Lung (tissue), 11 donors: ENCODE measurements at regions not wholly inside any gene's neighbourhood (a gene's known extent, or its start where the extent isn't known, plus 50 kb on each side); places are given as distances from the start of the nearest gene placed in this dataset.

Experiments
- ATAC-seq: fragments of 200-7000 bp; cut with Tn5 transposase; one replicate; pipeline ENCODE4 v1.9.1; 2020; ENCODE audit warnings: moderate number of reproducible peaks; ENCODE audit not compliant: insufficient read depth, low FRiP score
- DNase-seq, 3 donors: peaks; one replicate each; pipeline ENCODE4 v3.0.0-alpha.2; 2013 to 2017
- H3K27ac ChIP-seq, 2 donors: one replicate each; pipeline ENCODE4 v1.5.1; 2013; ENCODE audit warnings: mild to moderate bottlenecking in 2 of 2, moderate library complexity in 2 of 2, control low read depth in 1 of 2, inconsistent platforms in 1 of 2, low read depth in 1 of 2, low read length in 1 of 2
- H3K27me3 ChIP-seq, 3 donors: one replicate each; pipeline ENCODE4 v1.5.1; 2013; ENCODE audit warnings: low read length in 2 of 3; ENCODE audit not compliant: control insufficient read depth in 3 of 3, insufficient read depth in 3 of 3
- H3K36me3 ChIP-seq, 4 donors: one replicate each; pipeline ENCODE4 v1.5.1; 2013; ENCODE audit warnings: low read length in 4 of 4, mild to moderate bottlenecking in 1 of 4, moderate library complexity in 1 of 4; ENCODE audit not compliant: control insufficient read depth in 4 of 4, insufficient read depth in 4 of 4
- H3K4me1 ChIP-seq, 5 donors: one replicate each; pipeline ENCODE4 v1.5.1; 2013; ENCODE audit warnings: low read length in 5 of 5, mild to moderate bottlenecking in 2 of 5, moderate library complexity in 1 of 5; ENCODE audit not compliant: control insufficient read depth in 5 of 5, insufficient read depth in 5 of 5
- H3K4me3 ChIP-seq: one replicate; pipeline ENCODE4 v1.5.1; 2013; ENCODE audit warnings: mild to moderate bottlenecking, control low read depth, moderate library complexity
- H3K9ac ChIP-seq, 2 donors: one replicate each; pipeline ENCODE4 v1.5.1; 2013; ENCODE audit warnings: low read length in 2 of 2, control low read depth in 1 of 2; ENCODE audit not compliant: insufficient read depth in 1 of 2
- H3K9me3 ChIP-seq, 4 donors: one replicate each; pipeline ENCODE4 v1.5.1; 2013; ENCODE audit warnings: low read length in 3 of 4, mild to moderate bottlenecking in 1 of 4, moderate library complexity in 1 of 4; ENCODE audit not compliant: control insufficient read depth in 4 of 4, insufficient read depth in 3 of 4
- WGBS, 2 donors: extraction: QIAGEN DNeasy Blood & Tissue Kit; methylation state at CpG; one replicate each; pipeline ENCODE4 v1.1.7; 2013; 5-methylcytosine and 5-hydroxymethylcytosine counted together
- TF ChIP-seq, protein P1 (sequence below): IDR thresholded peaks from 2 replicates; pipeline ENCODE4 v1.5.1; 2012; ENCODE audit warnings: mild to moderate bottlenecking; ENCODE audit errors: control extremely low read depth, extremely low read depth
- donor health status: control.
- donor health status: control.
- donor health status: Bipolar disorder and iron deficiency.
- donor health status: healthy.
- donor health status: DM: yes; HTN: yes; CAD: no.

DNA sequence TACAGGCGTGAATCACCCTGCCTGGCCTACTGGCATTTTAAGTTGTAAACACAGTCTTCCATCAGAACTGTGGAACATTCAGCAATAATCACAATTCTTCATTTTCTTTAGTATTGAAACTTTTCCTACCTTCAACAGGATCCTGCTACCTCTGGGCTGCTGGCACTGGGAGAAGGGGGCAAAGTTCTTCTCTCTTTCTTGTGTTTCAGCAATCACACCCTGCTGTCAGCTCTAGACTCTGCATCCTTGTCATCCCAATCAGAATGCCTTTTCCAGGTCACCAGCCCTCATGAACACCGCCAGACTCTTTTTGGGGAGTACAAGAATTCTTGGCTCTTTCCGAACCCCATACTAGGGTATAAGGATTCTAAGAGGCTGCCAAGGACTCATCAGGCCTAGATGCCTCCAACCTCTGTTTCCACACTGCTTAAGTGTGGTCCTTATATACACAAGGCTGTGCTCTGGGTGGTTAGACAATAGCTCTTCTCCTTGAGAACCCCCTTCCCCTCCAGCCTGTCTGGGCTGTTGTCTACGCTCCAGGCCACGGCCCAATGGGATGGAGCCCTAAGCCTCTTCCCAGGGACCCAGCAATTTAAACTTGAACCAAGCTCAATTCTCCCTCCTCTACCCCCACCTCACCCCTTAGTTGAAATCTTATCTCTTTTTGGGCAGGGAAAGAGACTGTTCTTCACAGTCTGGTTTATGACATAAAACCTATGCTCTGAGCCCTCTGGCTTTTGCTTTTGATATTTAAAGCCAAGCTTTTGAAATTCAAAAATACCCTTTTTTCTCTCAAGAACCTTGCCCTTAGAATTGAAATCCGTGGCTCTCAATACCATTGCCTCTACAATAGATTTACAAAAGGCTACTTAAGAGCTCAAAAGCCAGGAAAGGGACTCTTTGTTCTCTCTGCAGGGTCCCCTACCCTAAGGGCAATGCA lies 327.4 kb downstream of the BUD13 start:
- WGBS, 2 donors = 60 to 69% methylated on average over 6 of the region's 6 CpGs
- no peak for DNase-seq
- H3K27ac ChIP-seq = no peak overlapping the region
- no peak for ATAC-seq
- TF ChIP-seq, protein P1, sequence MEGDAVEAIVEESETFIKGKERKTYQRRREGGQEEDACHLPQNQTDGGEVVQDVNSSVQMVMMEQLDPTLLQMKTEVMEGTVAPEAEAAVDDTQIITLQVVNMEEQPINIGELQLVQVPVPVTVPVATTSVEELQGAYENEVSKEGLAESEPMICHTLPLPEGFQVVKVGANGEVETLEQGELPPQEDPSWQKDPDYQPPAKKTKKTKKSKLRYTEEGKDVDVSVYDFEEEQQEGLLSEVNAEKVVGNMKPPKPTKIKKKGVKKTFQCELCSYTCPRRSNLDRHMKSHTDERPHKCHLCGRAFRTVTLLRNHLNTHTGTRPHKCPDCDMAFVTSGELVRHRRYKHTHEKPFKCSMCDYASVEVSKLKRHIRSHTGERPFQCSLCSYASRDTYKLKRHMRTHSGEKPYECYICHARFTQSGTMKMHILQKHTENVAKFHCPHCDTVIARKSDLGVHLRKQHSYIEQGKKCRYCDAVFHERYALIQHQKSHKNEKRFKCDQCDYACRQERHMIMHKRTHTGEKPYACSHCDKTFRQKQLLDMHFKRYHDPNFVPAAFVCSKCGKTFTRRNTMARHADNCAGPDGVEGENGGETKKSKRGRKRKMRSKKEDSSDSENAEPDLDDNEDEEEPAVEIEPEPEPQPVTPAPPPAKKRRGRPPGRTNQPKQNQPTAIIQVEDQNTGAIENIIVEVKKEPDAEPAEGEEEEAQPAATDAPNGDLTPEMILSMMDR = no peak
- H3K36me3 ChIP-seq = no peaks in the 10 kb centered on the region
- no peaks in the 10 kb centered on the region for H3K4me1 ChIP-seq
- no peak overlapping the region for H3K9ac ChIP-seq
- peaks cover 0 to 5% (median 0%) of the 10 kb centered on the region in 4 donors for H3K9me3 ChIP-seq
- no peaks in the 10 kb centered on the region for H3K27me3 ChIP-seq
- no peak overlapping the region for H3K4me3 ChIP-seq

DNA sequence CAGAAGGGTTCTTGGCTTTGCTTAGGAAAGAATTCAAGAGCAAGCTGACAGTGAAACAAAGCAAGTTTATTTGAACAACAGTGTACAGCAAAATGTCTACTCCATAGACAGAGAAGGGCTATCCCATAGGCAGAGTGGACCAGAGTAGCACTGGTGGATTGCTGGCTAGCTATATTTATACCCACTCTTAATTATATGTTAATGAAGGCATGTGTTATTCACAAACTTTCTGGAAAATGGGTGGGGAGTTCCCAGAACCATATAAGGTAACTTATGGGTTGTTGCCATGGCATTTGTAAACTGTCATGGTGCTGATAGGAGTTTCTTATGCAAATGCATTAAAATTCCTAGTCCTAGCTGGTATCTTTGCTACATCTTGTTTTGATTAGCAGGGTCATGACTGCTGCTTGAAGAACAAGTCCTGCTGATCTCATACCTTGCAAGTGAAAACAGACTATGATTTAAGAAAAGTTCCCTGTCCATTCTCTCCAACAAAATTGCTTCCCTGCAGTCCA lies 330.5 kb downstream of the BUD13 start:
- DNase-seq = no peak
- Histone ChIP-seq H3K27me3 (no peaks in the 10 kb centered on the region), H3K36me3 (no peaks in the 10 kb centered on the region), H3K9me3 (peaks cover 0 to 5% (median under 1%) of the 10 kb centered on the region in 4 donors), H3K9ac (no peak overlapping the region), H3K27ac (no peak overlapping the region), H3K4me1 (no peaks in the 10 kb centered on the region), H3K4me3 (no peak overlapping the region)
- TF ChIP-seq, protein P1 = no peak
- ATAC-seq = no peak

DNA sequence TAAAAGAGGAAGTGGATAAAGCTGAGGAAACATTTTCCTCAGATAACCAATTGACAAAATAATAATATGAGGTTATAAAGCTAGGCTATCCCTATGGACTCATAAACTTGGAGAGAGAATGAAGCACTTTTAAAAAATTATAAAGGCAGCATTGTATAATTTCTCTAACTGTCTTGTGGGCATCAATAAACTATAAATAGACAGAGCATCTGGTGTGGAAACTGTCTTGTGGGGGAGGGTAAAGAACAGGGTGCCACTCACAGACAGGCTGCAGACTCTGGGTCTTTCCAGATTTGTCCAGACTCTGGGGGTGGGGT lies 333.5 kb downstream of the BUD13 start:
- Histone ChIP-seq H3K9me3 (peaks cover 0 to 5% (median under 1%) of the 10 kb centered on the region in 4 donors), H3K27ac (no peak overlapping the region), H3K36me3 (no peaks in the 10 kb centered on the region), H3K4me3 (no peak overlapping the region), H3K9ac (no peak overlapping the region), H3K27me3 (no peaks in the 10 kb centered on the region), H3K4me1 (no peaks in the 10 kb centered on the region)
- DNase-seq (no peak), ATAC-seq (no peak)
- TF ChIP-seq, protein P1 = no peak
